Astrocyte of the cerebellum (primary cell): ENCODE measurements at regions not wholly inside any gene's neighbourhood (a gene's known extent, or its start where the extent isn't known, plus 50 kb on each side); places are given as distances from the start of the nearest gene placed in this dataset.

Experiments used
- DNase-seq: peaks from one replicate; pipeline ENCODE4 v3.0.0-alpha.2; 2011; ENCODE audit warnings: low read depth
- H3K4me3 ChIP-seq: 2 replicates; pipeline ENCODE4 v1.5.1; 2011; ENCODE audit warnings: mild to moderate bottlenecking, low read depth, low read length, moderate library complexity
- CTCF ChIP-seq: IDR thresholded peaks from 2 replicates; pipeline ENCODE4 v1.5.1; 2012; ENCODE audit warnings: low read length, low read depth, moderate library complexity, mild to moderate bottlenecking; ENCODE audit errors: missing control alignments
- in situ Hi-C: cut with HindIII; loops from 2 replicates; pipeline ENCODE4 v1.10.0; 2017; ENCODE audit warnings: low sequenced_read_pairs

- TF ChIP-seq CTCF, result no peak
- no peak overlapping the region for H3K4me3 ChIP-seq
- in situ Hi-C loops, result no loop called here
- no peak for DNase-seq
These were observed 155.1 kb upstream of the BTG1 start for GRCh38 chr12:92300777-92301176.

GRCh38 chr12:92299744-92300143, 154.1 kb upstream of the BTG1 start:
- no peak overlapping the region for H3K4me3 ChIP-seq
- no peak for TF ChIP-seq CTCF
- in situ Hi-C loops, result no loop called here
- DNase-seq, result no peak

GRCh38 chr12:92299344-92299743, 153.7 kb upstream of the BTG1 start:
- no peak for TF ChIP-seq CTCF
- no peak for DNase-seq
- in situ Hi-C loops, result no loop called here
- no peak overlapping the region for H3K4me3 ChIP-seq

GRCh38 chr12:92297932-92298696, 152.5 kb upstream of the BTG1 start:
- TF ChIP-seq CTCF, result no peak
- no peak overlapping the region for H3K4me3 ChIP-seq
- in situ Hi-C loops, result no loop called here
- DNase-seq, result peak; percentile 58

- in situ Hi-C loops, result no loop called here
- no peak for TF ChIP-seq CTCF
- no peak overlapping the region for H3K4me3 ChIP-seq
- no peak for DNase-seq
These were observed 151.8 kb upstream of the BTG1 start for GRCh38 chr12:92297405-92297804.

- no peak for DNase-seq
- H3K4me3 ChIP-seq, result no peak overlapping the region
- TF ChIP-seq CTCF, result no peak
- in situ Hi-C loops, result no loop called here
These were observed 149.9 kb upstream of the BTG1 start for GRCh38 chr12:92295523-92295922.
